Neutrophil (primary cell): ENCODE measurements at regions not wholly inside any gene's neighbourhood (a gene's known extent, or its start where the extent isn't known, plus 50 kb on each side); places are given as distances from the start of the nearest gene placed in this dataset.

Experiments
- H3K27ac ChIP-seq: fragments of 200-600 bp; sonication (generic); 2 replicates; pipeline ENCODE4 v1.5.1; 2016; ENCODE audit warnings: mild to moderate bottlenecking, moderate library complexity
- H3K27me3 ChIP-seq: fragments of 200-600 bp; sonication (generic); 2 replicates; pipeline ENCODE4 v1.6.0; 2016; ENCODE audit warnings: mild to moderate bottlenecking
- H3K36me3 ChIP-seq: fragments of 200-600 bp; sonication (generic); 2 replicates; pipeline ENCODE4 v1.5.1; 2017
- H3K4me1 ChIP-seq, 2 experiments: fragments of 200-600 bp in 1 of 2; sonication (generic) in 1 of 2; 1 replicate in 1 of 2; 2 replicates in 1 of 2; pipeline versions ENCODE4 v1.5.1 to v1.6.1; 2013 to 2016; ENCODE audit warnings: low read depth in 1 of 2, low read length in 1 of 2, mild to moderate bottlenecking in 1 of 2, moderate library complexity in 1 of 2; ENCODE audit not compliant: control insufficient read depth in 1 of 2, insufficient read depth in 1 of 2
- H3K4me3 ChIP-seq, 2 experiments: fragments of 200-600 bp in 1 of 2; sonication (generic) in 1 of 2; 1 replicate in 1 of 2; 2 replicates in 1 of 2; pipeline ENCODE4 v1.5.1; 2013 to 2016; ENCODE audit warnings: low read depth in 1 of 2, low read length in 1 of 2, mild to moderate bottlenecking in 1 of 2, moderate library complexity in 1 of 2
- H3K9me3 ChIP-seq: fragments of 200-600 bp; sonication (generic); 2 replicates; pipeline ENCODE4 v1.5.1; 2016
- TF ChIP-seq, protein P1 (sequence below): fragments of 200-600 bp; sonication (generic); IDR thresholded peaks from 2 replicates; pipeline ENCODE4 v1.5.1; 2016; ENCODE audit warnings: antibody characterized with exemption

DNA sequence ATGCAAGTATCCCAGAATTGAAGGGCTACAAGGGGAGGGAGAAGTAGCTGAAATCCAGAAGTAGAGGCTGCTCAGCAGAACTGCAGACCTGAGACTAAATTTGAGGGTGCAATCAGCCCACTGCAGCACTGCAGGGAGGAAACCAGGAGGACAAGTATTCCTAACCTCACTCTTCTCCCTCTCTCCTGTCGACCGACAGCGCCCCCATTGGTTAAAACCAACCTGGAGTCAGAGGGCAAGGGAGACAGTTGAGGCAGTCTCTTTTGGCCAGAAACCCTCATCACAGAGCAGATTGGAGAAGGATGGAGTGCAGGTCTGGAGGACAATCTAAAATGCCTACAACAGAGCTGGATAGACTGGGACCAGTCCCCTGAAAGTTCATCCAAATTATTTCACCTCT is 768.9 kb upstream of the KLHL29 start:
- H3K27ac ChIP-seq, result no peak overlapping the region
- H3K27me3 ChIP-seq, result no peaks in the 10 kb centered on the region
- H3K36me3 ChIP-seq, result no peaks in the 10 kb centered on the region
- TF ChIP-seq, protein P1, sequence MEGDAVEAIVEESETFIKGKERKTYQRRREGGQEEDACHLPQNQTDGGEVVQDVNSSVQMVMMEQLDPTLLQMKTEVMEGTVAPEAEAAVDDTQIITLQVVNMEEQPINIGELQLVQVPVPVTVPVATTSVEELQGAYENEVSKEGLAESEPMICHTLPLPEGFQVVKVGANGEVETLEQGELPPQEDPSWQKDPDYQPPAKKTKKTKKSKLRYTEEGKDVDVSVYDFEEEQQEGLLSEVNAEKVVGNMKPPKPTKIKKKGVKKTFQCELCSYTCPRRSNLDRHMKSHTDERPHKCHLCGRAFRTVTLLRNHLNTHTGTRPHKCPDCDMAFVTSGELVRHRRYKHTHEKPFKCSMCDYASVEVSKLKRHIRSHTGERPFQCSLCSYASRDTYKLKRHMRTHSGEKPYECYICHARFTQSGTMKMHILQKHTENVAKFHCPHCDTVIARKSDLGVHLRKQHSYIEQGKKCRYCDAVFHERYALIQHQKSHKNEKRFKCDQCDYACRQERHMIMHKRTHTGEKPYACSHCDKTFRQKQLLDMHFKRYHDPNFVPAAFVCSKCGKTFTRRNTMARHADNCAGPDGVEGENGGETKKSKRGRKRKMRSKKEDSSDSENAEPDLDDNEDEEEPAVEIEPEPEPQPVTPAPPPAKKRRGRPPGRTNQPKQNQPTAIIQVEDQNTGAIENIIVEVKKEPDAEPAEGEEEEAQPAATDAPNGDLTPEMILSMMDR, result no peak
- no peaks in the 10 kb centered on the region for H3K9me3 ChIP-seq
- H3K4me1 ChIP-seq, result no peaks in the 10 kb centered on the region
- no peak overlapping the region for H3K4me3 ChIP-seq

- TF ChIP-seq, protein P1, result no peak
- Histone ChIP-seq H3K4me3 (no peak overlapping the region), H3K9me3 (no peaks in the 10 kb centered on the region), H3K27me3 (no peaks in the 10 kb centered on the region), H3K4me1 (no peaks in the 10 kb centered on the region), H3K27ac (no peak overlapping the region), H3K36me3 (no peaks in the 10 kb centered on the region)
These were observed 761.4 kb upstream of the KLHL29 start for GRCh38 chr2:22623620-22624019.

GRCh38 chr2:22626621-22627020 is 758.4 kb upstream of the KLHL29 start:
- H3K4me1 ChIP-seq, result no peaks in the 10 kb centered on the region
- H3K27me3 ChIP-seq, result no peaks in the 10 kb centered on the region

GRCh38 chr2:22628221-22628620 is 756.8 kb upstream of the KLHL29 start:
- no peaks in the 10 kb centered on the region for H3K9me3 ChIP-seq
- H3K27ac ChIP-seq, result no peak overlapping the region
- H3K27me3 ChIP-seq, result no peaks in the 10 kb centered on the region
- no peaks in the 10 kb centered on the region for H3K4me1 ChIP-seq
- H3K4me3 ChIP-seq, result no peak overlapping the region
- H3K36me3 ChIP-seq, result no peaks in the 10 kb centered on the region
- TF ChIP-seq, protein P1, result no peak

More at GRCh38 chr2:22626621-22627020, 758.4 kb upstream of the KLHL29 start:
- TF ChIP-seq, protein P1, result no peak
- Histone ChIP-seq H3K36me3 (no peaks in the 10 kb centered on the region), H3K9me3 (no peaks in the 10 kb centered on the region), H3K4me3 (no peak overlapping the region), H3K27ac (no peak overlapping the region)

GRCh38 chr2:22628906-22629305 is 756.1 kb upstream of the KLHL29 start:
- Histone ChIP-seq H3K9me3 (no peaks in the 10 kb centered on the region), H3K27me3 (no peaks in the 10 kb centered on the region), H3K4me3 (no peak overlapping the region), H3K27ac (no peak overlapping the region), H3K36me3 (no peaks in the 10 kb centered on the region), H3K4me1 (no peaks in the 10 kb centered on the region)
- TF ChIP-seq, protein P1, result no peak

- Histone ChIP-seq H3K4me1 (no peaks in the 10 kb centered on the region), H3K27me3 (no peaks in the 10 kb centered on the region), H3K9me3 (no peaks in the 10 kb centered on the region), H3K27ac (no peak overlapping the region), H3K4me3 (no peak overlapping the region), H3K36me3 (no peaks in the 10 kb centered on the region)
- TF ChIP-seq, protein P1, result no peak
These were observed 750.8 kb upstream of the KLHL29 start for GRCh38 chr2:22634167-22634566.
